ENCODE measurements at regions not wholly inside any gene's neighbourhood (a gene's known extent, or its start where the extent isn't known, plus 50 kb on each side); places are given as distances from the start of the nearest gene placed in this dataset.

- H3K36me3 Mint-ChIP-seq (ENCODE audit: insufficient read depth): no peaks in the 10 kb centered on the region
- H3K4me3 Mint-ChIP-seq (ENCODE audit: low read depth): no peak overlapping the region
- TF ChIP-seq, protein P1, sequence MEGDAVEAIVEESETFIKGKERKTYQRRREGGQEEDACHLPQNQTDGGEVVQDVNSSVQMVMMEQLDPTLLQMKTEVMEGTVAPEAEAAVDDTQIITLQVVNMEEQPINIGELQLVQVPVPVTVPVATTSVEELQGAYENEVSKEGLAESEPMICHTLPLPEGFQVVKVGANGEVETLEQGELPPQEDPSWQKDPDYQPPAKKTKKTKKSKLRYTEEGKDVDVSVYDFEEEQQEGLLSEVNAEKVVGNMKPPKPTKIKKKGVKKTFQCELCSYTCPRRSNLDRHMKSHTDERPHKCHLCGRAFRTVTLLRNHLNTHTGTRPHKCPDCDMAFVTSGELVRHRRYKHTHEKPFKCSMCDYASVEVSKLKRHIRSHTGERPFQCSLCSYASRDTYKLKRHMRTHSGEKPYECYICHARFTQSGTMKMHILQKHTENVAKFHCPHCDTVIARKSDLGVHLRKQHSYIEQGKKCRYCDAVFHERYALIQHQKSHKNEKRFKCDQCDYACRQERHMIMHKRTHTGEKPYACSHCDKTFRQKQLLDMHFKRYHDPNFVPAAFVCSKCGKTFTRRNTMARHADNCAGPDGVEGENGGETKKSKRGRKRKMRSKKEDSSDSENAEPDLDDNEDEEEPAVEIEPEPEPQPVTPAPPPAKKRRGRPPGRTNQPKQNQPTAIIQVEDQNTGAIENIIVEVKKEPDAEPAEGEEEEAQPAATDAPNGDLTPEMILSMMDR (IDR thresholded peaks at IDR 0.05; ENCODE audit: unreplicated experiment): no peak
- no peak overlapping the region for H3K27ac Mint-ChIP-seq
- DNase-seq (ENCODE audit: low spot score, unreplicated experiment): no peak
- no peaks in the 10 kb centered on the region for H3K9me3 Mint-ChIP-seq (ENCODE audit: low read depth)
- peaks cover 69% of the 10 kb centered on the region for H3K27me3 Mint-ChIP-seq
- peaks cover 23% of the 10 kb centered on the region for H3K4me1 Mint-ChIP-seq (ENCODE audit: low read depth)
These were observed 368.0 kb upstream of the IRX2 start for GRCh38 chr5:3119435-3119834.

- Mint-ChIP-seq H3K27me3 (peaks cover 74% of the 10 kb centered on the region), H3K4me3 (ENCODE audit: low read depth) (no peak overlapping the region), H3K36me3 (ENCODE audit: insufficient read depth) (no peaks in the 10 kb centered on the region), H3K27ac (no peak overlapping the region), H3K4me1 (ENCODE audit: low read depth) (peaks cover 22% of the 10 kb centered on the region), H3K9me3 (ENCODE audit: low read depth) (no peaks in the 10 kb centered on the region)
- DNase-seq (ENCODE audit: low spot score, unreplicated experiment): no peak
- TF ChIP-seq, protein P1 (IDR thresholded peaks at IDR 0.05; ENCODE audit: unreplicated experiment): no peak
These were observed 366.9 kb upstream of the IRX2 start for GRCh38 chr5:3118340-3118739.

GRCh38 chr5:3116366-3116765 is 364.9 kb upstream of the IRX2 start:
- H3K36me3 Mint-ChIP-seq (ENCODE audit: insufficient read depth): no peaks in the 10 kb centered on the region
- H3K27me3 Mint-ChIP-seq: peaks cover 64% of the 10 kb centered on the region
- H3K27ac Mint-ChIP-seq: no peak overlapping the region
- TF ChIP-seq, protein P1 (IDR thresholded peaks at IDR 0.05; ENCODE audit: unreplicated experiment): no peak
- H3K4me1 Mint-ChIP-seq (ENCODE audit: low read depth): peaks cover 7% of the 10 kb centered on the region
- H3K9me3 Mint-ChIP-seq (ENCODE audit: low read depth): no peaks in the 10 kb centered on the region
- no peak for DNase-seq (ENCODE audit: low spot score, unreplicated experiment)
- no peak overlapping the region for H3K4me3 Mint-ChIP-seq (ENCODE audit: low read depth)

- Mint-ChIP-seq H3K36me3 (ENCODE audit: insufficient read depth) (no peaks in the 10 kb centered on the region), H3K9me3 (ENCODE audit: low read depth) (no peaks in the 10 kb centered on the region)
These were observed 363.0 kb upstream of the IRX2 start for GRCh38 chr5:3114467-3114866.

GRCh38 chr5:3110371-3110770 is 358.9 kb upstream of the IRX2 start:
- Mint-ChIP-seq H3K4me1 (ENCODE audit: low read depth) (peaks cover 12% of the 10 kb centered on the region), H3K9me3 (ENCODE audit: low read depth) (no peaks in the 10 kb centered on the region), H3K27ac (no peak overlapping the region), H3K27me3 (peaks cover 52% of the 10 kb centered on the region), H3K4me3 (ENCODE audit: low read depth) (no peak overlapping the region), H3K36me3 (ENCODE audit: insufficient read depth) (no peaks in the 10 kb centered on the region)
- TF ChIP-seq, protein P1 (IDR thresholded peaks at IDR 0.05; ENCODE audit: unreplicated experiment): no peak
- no peak for DNase-seq (ENCODE audit: low spot score, unreplicated experiment)

More at GRCh38 chr5:3114467-3114866, 363.0 kb upstream of the IRX2 start:
- peaks cover 59% of the 10 kb centered on the region for H3K27me3 Mint-ChIP-seq
- TF ChIP-seq, protein P1 (IDR thresholded peaks at IDR 0.05; ENCODE audit: unreplicated experiment): no peak
- H3K27ac Mint-ChIP-seq: no peak overlapping the region
- DNase-seq (ENCODE audit: low spot score, unreplicated experiment): no peak
- H3K4me3 Mint-ChIP-seq (ENCODE audit: low read depth): no peak overlapping the region
- H3K4me1 Mint-ChIP-seq (ENCODE audit: low read depth): peaks cover 7% of the 10 kb centered on the region
